HG03571 (cell line): ENCODE measurements at regions not wholly inside any gene's neighbourhood (a gene's known extent, or its start where the extent isn't known, plus 50 kb on each side); places are given as distances from the start of the nearest gene placed in this dataset.

Experiments used
- ATAC-seq: cut with Tn5 transposase; IDR thresholded peaks from one replicate; pipeline ENCODE4 v1.9.1; 2021; ENCODE audit not compliant: unreplicated experiment

DNA sequence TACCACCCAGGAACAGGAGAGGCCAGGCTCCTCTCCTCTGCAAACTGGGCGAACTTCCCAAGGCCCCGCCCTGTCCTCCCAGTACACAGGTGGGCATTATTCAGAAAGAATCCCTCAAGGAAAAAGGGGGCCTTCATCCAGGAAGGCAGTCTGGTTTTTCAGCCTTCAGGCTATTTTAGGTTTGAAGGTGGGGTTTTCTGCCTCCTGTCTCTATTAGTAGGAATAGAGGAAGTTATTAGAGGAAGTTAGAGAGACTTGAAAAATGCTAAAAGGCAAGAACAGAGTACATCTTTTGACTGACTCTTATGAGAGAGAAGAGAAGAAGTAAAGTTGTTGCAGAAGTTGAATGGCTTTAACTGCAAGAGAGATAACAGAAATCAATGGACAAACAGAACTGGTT, 250.9 kb upstream of the SORCS1 start:
- no peak for ATAC-seq

DNA sequence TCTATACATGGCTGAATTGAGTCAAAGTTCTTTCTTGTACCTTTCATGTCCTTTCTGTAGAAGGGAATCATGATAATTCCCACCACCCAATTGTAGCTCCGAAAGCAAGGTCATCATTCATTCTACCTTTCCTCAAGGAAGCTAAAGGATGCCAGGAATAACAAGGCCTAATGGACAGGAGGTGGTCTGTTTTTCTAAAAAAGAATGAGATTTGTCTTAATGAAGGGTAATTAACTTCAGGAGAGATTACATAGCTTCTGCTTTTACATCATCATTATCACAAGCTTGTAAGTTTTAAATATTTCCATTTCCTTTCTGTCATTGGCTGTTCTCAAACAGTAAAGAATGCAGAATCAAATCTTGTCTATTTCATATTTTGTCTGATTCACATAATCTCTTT, 249.5 kb upstream of the SORCS1 start:
- no peak for ATAC-seq

DNA sequence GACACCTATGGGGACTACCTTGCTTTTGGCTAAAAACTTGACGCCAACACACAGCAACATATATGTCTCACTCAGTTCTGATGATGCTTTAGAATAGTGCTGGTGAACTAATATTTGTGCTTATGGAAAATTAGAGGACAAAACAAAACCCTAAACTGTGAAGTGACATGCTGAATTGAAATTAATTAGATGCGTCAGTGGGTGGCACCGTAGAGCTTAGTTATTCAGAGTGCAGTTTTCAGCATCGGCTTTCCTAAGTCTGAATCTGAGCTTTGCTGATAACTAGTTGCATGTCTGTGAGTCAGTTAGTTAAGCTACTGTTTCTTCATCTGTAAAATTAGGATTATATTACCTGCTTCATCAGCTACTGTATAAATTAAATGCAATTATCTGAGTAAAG, 245.0 kb upstream of the SORCS1 start:
- ATAC-seq, result no peak

DNA sequence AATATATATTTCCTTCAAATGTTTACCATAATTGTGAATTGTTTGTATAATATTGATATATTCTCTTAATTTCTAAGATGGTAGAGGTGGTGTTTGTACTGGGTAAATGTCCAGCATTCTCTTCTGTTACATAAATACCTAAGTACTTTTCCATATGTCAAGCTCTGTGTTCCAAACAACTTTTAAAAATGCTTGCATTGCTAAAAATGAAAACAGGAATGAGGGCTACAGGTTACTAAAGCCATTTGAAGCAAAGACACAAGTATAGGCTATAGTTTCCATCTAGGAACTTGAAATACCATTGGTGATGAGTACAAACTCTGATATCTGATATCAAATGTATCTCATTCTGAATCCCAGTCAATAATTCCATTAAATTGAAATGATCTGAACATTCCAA, 233.6 kb upstream of the SORCS1 start:
- no peak for ATAC-seq

DNA sequence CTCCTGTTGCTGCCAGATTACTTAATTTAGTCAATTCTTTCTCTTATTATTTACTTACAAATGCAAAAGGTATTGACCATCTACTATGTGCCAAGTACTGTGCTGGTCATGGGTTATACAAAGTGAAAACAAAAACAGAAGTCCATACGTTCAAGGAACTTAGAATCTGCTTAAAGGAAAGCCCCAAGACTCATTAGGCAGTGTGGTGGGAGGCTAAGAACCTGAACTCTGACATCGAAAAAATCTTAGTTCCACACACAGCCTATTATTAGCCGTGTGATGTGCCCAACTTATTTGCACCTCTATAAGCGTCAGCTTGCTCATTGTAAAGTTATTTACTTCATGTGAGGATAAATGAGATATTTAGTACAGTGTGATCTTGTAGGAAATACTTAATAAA, 227.4 kb upstream of the SORCS1 start:
- ATAC-seq, result no peak

DNA sequence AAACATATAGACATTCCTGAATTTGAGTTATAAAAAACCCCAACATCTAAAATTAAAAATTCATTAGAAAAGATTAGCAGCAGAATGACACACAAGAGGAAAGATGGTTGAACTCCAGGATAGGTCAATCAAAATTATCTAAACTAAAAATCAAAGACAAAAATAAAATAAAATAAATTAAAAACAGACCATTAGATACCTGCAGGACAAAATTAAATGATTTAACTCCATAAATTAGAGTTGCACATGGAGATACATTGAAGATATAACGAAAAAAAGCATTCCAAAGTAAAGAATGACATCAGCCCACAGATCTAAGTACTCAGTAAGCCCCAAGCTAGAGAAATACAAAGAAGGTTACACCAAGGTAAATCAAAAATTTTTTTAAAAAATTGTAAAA, 226.1 kb upstream of the SORCS1 start:
- no peak for ATAC-seq

DNA sequence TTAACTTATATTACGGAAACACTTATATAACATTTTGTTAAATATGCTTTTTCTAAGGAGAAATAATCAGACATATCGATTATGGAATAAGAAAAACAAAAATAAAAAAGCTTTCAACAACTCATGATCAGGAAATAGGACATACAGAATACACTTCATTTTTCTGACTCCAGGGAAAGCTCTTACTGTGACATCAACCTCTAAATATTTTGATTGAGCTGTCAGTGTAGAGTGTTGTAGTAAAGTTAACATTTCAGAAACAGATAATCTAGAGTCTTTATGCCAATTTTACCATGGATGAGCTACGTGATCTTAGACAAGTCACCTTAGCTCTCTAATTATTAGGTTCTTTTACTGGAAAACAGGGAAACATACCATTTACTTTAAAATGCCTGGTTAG, 218.9 kb upstream of the SORCS1 start:
- no peak for ATAC-seq

DNA sequence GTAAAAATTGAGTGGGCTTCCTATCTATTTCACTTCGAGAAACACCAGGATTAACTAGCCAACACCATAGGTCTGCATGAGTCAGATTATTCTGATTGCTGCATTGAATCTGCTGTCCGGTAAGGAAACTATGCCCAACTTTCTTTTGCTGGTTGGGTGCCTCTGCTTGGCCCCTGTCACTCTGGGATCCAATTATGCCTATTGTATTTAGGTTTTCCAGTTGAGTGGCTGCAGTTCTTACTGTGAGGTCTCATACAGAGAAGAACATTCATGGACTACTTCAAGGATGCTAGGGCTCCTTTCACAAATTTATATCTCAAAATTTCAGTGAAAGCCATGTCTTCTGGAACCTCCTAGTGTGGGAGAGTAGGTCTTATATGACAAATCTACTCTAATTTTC, 215.1 kb upstream of the SORCS1 start:
- no peak for ATAC-seq

DNA sequence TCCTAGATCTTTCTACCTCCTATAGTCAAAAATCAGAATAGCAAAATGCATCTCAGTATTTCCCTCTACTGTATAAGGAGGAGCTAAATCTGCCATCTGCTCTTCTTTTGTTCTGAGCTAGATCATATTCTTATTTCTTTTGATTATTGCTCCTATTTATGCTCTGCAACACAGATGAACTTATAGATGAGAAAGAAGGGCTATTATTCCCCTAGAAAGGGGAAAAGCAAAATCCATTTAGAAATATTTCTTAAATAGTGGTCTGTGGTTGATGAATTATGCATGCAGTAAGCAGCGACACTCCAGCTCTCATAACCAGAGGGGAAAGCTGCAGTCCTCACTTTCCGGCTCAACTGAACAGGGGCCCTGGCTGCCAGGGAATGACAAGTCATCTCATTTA, 207.3 kb upstream of the SORCS1 start:
- no peak for ATAC-seq

DNA sequence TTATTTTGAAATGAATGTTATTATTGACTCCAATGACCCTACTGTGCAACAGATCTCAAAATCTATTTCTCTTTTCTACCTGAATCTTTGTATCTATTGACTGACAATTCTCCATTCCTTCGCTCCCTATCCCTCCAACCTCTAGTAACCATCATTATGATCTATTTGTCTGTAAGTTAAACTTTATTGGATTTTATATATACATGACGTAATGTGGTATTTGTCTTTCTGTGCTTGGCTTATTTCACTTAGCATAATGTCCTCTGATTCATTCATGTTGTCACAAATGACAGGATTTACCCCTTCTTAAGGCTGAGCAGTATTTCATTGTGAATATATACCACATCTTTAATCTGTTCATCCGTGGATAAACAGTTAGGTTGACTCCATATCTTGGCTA, 200.4 kb upstream of the SORCS1 start:
- no peak for ATAC-seq

DNA sequence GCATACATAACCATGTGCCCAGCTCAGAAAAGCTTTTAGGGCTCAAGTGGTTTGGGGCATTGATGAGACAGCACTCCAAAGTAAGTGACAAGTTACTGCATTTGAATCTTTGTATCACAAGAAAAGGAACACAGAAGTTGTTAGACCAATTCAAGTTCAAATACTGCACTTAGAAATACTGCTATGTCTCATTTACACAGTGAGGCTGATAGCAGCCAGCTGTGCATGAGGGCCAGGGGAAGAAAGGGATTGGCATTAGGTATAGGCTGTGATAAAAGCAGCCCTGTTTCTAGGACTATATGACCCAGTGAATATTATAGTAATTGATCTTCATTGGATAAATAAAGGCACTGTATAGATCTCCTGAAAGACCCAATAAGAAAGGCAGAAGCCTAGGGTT, 197.8 kb upstream of the SORCS1 start:
- no peak for ATAC-seq

DNA sequence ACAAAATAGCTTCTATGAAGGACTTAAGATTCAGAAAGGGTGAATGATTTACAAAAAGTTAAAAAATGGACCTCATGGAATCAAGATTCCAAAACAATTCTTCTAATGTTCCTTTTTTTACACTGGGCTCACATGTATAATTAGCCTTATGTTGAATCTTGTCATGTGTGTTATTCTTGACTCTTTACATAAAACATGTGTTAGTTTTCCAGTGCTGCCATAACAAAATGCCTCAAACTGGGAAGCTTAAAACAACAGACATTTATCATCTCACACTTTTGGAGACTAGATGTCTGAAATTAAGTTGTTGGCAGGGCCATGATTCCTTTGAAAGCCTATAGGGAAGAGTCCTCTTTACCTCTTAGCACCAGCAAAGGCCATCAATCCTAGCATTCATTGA, 192.5 kb upstream of the SORCS1 start:
- no peak for ATAC-seq

DNA sequence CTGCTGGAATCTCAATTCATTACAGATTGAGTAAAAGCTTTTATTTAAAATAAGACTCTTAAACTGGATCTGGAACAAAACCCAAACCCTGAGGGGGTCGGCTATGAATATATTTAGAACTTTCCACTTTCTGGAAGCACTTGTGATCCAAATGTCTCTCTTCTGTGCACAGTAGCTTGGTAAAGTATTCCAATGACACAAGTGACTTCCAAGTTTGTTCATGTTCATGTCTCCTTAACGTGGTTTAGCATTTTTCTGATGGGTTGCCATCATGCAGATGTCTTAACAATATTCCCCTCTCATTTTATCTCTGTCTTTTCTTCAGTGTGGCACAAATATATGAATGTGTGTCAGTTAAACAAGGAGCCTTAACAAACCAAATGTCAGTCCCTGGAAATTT, 191.9 kb upstream of the SORCS1 start:
- ATAC-seq, result no peak

DNA sequence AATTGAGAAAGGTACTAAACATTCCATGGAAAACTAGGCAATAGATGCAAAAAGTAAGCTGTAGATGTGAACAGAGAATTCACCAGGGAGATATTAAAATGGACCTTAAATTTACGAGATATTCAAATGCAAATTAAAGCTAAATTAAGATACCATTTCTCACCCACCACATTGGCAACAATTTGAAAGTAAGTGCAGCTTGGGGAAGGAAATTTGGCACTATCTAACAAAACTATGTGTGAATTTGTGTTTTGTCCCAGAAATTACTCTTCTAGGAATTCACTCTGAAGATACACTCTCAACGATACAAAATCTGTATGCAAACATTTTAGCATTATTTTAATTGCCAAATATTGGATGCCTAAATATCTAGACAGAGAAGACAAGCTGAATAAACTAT, 178.2 kb upstream of the SORCS1 start:
- no peak for ATAC-seq

DNA sequence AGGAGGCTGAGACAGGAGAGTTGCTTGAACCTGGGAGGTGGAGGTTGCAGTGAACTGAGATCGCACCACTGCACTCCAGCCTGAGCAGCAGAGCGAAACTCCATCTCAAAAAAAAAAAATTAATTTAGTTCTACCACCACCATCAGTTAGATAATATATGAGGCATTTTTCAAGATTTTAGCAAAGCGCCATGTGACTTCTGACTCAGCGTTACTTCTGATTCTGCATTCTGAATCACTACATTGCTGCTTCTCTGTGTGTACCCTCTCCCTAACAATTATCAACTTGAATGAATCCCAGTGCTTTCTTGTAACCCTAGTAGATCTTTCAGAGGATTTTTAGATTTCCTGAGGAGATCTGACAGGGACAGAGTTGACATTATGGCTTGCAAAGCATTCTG, 176.8 kb upstream of the SORCS1 start:
- no peak for ATAC-seq

DNA sequence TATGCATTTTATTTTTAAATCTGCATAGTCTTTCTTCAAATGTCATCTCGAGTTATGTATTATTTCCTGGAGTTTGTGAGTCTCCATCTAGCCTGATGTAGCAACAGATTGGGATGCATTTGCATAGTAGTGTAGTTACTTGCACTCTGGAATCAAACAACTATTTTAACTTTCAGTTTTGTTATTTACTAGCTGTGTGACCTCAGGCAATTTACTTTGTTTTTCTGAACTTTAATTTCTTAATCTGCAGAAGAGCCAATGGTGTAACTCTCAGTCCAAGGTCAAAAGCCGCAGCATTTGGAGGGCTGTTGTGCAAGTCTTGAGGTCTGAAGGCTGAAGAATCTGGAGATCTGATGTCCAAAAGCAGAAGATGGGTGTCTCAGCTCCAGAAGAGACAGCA, 175.8 kb upstream of the SORCS1 start:
- no peak for ATAC-seq

DNA sequence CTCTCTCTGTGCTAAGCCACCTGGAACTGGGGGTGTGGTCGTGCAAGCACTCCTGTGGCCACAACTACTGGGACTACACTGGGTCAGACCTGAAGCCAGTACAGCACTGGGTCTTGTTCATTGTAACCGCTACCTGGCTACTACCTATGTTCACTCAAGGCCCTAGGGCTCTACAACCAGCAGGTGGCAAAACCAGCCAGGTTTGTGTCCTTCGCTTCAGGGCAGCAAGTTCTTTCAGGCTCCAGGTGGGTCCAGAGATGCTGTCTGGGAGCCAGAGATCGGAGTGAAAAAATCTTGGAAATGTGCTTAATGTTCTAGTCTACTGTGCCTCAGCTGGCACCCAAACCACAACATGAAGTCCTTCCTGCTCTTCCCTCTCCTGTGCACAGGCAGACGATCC, 171.6 kb upstream of the SORCS1 start:
- ATAC-seq, result no peak

DNA sequence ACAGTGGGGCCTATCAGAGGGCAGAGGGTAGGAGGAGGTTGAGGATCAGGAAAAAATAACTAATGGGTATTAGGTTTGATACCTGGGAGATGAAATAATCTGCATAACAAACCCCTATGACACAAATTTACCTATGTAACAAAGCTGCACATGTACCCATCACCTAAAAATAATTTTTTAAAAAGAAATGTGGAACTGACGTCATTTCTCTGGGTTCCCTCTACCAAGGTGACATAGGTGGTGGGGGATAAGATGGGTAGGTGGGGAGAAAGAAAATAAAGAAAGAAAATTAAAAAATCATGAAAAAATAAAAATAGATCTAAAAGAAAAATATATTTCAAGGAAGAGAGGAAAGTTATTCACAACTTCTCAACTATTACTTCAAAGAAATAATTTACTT, 153.1 kb upstream of the SORCS1 start:
- no peak for ATAC-seq

DNA sequence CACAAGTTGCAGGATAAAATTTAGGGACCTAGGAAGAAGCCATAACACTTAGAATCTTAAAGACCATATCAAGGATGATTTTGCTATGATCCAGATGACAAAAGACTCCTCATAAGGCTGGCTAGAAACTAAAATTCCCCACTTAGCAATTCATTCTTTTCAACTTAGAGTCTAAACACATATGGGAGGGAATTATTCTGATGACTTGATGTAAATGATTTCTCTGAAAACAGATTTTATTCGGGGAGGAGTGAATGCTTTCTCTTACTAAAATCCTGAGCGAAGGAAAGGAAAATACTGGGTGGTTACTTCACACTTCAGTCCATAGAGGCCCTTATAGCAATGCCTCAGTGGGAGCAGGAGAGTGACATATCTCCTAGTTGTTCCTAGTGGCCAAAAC, 138.7 kb upstream of the SORCS1 start:
- no peak for ATAC-seq

DNA sequence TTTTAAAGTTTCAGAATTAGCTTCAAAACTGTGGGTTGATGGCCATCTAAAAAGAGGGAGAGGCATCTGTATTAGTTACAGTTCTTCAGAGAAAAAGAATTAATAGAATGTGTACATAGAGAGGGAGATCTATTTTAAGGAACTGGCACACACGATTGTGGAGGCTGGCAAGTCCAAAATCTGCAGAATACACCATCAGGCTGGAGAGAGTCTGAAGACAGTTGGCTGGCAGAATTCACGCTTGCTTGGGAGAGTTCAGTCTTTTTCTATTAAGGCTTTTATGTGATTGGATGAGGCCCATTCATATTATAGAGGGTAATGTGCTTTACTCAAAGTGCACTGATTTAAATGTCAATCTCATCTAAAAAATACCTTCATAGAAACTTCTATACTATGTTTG, 135.1 kb upstream of the SORCS1 start:
- ATAC-seq, result no peak

DNA sequence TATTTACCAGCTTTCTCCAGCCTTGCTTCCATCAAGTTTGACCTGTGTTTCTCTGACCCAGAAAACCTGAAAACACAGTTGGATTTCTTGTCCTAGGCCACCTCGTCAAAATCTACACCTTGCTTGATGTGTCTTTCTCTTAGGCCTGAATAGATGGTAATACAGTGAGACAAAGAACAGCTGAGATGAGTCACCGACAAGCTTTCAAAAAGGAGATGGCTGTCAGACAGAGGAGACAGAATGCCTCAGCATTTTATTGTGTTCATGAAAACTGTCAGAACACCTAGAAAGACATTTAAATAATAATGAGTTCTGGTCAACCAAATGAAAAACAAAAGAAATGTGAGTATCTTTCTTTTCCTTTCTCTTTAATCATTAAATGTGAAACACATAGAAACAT, 119.7 kb upstream of the SORCS1 start:
- no peak for ATAC-seq

DNA sequence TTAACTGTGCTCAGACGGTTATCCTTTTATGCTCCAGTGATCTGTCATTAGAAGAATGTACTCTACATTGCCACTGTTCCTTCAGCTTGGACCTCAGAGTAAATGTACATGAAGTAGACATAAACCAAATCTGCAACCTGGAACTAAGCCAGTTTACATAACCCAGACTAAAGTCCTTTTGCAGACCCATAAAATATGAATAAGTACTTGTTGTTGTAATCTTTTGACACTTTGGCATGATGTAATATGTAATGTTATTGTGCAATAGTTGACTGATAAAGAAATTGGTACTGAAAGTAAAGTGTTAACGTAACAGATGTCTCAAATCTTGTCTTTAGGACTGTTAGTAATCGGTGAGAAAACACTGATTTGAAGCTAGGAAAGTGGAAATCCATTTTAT, 115.8 kb upstream of the SORCS1 start:
- ATAC-seq, result no peak

DNA sequence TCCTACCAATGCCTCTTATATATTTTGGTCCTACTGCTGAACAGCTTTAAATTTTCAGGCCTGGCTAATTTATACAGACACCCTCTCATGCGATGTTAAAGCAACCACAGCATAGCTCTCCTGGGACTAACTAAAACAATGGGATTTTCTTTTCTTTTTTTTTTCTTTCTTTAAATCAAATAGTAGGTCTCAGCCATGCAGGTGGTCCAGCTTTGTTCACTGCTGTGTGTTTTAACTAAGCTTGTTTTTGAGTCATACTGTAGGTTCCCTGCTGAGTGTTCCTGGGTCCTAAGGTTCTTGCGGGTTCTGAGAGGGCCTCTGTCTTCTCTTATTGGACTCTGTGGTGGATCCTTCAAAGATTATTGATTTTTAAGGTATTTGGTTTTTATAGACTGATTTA, 113.1 kb upstream of the SORCS1 start:
- ATAC-seq, result no peak

DNA sequence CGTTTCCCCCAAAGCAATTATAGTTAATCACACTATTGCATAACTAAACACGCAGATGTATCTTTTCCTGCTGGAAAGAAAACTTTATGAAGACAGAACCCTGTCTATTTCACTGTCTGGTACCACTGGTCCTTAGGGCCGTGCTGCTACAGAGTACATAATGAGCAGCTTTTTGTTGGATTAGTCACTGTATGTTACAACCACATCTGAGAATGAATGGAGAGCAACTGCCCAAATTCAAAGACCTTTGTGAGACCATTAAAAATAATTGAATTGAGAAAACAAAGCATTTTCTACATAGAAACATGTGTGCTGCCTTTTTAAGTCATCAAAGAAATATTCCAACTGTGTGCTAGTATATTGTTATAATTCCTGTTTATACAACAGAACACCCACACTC, 111.3 kb upstream of the SORCS1 start:
- ATAC-seq, result no peak
